C1 segment of cervical spinal cord (tissue), 14 donors: ENCODE measurements at regions not wholly inside any gene's neighbourhood (a gene's known extent, or its start where the extent isn't known, plus 50 kb on each side); places are given as distances from the start of the nearest gene placed in this dataset.

Source experiments
- DNase-seq, 14 donors: peaks; one replicate each; lab custom pipeline; 2025; lab: John Stamatoyannopoulos, UW

DNA sequence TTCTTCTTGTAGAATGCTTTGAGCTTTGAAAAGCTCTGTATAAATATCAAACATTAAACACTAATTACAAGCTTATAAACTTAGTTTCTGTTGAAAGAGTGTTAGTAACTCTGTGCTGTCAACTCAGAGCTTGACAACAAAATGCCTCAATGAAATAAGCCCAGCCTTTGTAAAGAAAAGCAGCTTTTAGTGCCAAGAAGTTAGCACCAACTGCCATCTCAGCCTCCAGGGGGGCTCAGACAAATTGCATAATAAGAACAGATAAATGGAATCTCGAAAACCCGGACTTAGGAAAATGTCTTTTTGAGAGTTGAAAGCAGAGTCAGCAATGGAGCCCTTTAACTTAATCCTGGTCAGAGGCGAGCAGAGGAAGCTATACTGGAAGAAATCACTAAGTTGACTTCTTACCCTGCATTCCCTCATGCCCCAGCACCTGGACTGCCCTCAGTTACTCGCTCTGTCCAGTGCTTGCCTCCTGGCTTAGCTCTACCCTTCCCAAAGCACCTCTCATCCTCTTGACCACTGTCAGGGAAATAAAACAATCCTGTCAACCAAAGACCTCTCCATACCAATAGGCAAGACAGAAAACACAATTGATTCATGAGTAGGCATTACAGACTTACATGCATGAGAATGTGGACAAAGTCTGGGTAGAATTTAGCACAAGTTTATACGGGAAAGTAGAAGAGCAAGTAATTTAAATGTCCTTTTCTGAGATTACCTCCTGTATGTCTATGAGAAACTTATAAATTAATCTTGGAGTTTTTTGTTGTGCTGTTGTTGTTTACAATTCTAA, 352.7 kb downstream of the ZNF608 start:
- peak in 1 of 14 donors; percentile 5 for DNase-seq

DNA sequence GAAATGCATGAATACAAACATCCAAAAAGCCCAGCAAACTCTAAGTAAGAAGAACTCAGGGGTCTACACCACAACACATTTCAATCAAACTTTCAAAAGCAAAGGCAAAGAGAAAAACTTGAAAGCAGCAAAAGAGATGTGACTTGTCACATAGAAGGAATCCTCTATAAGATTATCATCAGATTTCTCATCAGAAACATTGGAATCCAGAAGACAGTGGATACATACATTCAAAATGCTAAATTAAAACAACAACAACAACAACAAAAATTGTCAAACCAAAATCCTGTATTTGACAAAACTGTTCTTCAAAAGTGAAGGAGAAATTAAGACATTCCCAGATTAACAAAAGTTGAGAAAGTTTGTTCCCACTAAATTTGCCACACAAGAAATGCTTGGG, 362.7 kb downstream of the ZNF608 start:
- no peak for DNase-seq

DNA sequence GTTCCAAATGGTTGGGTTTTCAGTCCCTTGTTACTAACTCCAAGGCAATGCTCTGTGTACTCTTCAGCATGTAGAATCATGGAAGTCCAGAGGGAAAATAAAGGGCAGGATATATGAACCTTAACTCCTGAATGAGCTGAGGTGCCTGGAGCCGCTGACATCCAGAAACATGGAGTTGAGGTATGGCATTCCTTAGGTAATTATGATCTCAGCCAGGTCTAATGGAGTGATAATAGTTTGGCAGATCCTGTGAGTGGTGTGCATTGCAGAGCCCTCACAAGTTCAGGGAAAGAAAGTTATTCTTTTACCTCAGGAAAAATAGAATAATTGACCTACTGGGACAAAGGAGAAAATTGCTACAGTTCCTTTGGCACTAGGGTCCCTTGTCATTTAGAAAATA, 369.1 kb downstream of the ZNF608 start:
- no peak for DNase-seq

DNA sequence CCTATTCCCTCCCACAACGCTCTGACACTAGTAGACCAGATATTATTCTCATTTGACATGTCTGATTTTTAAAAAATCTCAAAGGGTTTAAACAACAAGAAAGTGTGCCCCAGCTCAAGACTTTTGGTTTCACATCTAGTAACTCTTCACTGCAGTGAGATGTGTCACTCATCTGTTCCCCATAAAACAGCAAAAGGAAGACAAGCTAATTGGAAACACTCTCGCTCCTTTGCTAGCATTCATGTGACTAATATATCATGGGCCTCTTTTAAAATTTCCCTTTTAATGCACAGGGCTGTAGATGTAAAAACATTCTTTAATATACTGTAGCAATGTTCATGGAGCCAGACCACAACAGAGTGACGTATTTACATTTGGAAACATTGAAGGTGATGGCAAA, 372.6 kb downstream of the ZNF608 start:
- no peak for DNase-seq

DNA sequence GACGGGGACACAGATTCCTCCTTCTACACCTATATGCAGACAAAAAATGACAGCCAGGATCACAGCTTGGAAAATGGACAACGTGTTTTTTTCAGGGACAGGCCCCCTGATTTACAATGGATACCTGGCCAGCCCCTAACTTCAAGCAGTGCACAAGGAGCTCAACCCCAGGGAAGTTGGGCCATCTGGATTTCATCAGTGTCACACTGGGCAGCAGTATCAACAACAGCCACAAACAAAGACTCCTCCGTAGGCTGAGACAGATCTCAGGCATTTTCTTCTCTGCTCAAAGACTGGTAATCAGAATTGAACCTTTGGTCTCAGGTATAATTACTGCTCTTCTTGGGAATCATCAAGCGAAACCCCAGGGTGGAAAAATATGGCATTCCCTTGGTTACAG, 374.0 kb downstream of the ZNF608 start:
- DNase-seq: no peak

DNA sequence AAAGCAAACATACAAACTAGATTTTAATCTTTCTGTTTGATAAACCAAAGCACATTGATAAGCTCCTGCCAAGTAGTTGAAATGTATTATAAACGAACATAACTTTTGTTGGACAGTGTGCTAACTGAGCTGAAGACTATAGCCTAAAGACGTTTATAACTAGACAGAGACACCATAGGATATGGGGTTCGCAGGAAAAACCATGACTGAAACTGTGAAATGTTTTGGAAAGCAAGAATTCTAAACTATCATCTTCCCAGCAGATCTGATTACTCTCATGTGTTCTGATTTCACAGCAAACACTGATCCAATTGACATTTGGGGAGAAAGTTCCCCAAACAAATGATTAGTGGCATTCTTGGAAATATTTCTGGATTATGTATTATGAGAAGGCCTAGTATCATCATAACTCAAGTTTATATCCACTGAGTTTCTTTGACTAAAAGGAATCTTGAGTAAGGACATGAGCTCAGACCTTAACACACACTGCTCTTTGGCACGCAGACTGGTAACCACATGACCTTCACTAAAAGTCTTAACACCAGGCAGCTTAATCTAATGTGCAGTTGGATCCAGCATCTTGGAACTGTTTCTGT, 375.2 kb downstream of the ZNF608 start:
- no peak for DNase-seq

DNA sequence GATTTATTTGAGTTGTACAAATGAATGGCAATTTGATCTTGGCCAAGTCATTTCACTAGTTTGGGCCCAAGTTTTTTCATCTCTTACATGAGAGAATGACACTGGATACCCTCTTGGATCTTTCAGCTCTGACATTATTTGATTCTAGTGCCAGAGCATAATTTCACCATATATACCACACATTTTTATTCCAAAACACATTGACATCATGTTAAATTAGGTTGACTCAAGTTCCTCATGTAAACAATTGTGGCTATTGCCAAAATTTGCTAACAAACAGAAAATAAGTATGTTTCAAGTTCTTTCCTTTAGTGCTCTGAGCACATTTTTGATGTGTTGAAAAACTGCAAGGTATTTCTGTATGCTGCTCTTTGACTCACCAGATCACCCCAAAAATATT, 375.8 kb downstream of the ZNF608 start:
- no peak for DNase-seq

DNA sequence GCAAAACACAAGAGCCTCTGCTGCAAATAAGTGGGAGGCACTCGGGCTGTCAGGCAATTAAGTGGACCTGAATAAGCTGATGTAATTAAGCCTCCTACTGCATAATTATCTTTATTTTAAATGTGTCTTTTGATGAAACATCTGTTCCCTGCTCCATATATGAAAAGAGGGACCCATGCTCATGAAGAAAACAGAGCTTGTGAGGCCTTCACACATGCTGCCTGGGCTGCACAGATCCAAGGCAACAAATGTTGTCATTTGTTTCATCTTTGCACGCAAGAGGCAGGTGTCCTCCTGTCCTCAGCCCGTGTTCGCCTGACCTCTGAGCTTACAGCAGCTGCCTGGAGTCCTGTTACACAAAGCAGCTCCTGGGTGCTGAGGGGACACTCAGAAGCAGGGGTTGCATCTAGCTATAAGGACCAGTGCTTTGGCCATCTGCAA, 381.1 kb downstream of the ZNF608 start:
- DNase-seq: no peak

DNA sequence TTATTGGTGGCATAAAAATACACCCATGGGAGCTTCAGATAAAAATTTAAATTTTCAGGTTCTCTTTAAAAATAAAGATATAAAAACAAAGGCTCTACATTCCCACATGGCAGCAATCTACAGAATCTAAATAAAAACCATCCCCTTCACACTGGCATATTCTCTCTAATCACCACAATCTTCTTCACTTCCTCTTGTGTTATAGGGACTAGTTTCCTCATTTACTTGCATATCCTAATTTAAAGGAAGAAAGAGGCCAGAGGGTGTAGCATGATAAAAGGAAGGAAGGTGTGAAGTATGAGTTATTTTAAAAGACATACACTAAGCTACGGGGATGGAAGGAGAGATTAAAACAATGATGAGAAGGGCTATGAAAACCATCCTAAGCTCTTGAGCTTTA, 390.5 kb downstream of the ZNF608 start:
- DNase-seq: no peak

DNA sequence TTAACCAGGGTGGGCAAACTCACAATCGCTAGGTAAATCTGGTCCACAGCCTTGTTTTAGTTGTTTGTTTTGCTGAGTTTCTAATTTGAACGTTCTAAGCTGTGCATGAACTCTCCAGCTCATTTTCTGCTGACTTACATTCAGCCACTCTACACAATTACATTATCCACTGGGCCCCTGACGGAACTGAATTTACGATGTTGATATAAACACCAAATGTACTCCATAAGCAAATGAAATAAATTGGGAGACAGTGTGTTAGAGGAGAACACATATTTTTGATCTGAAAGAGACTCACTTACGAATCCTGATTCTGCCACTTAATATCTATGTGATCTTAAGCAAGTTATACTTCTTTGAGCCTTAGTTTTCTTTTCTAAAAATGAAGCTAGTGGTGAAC, 393.4 kb downstream of the ZNF608 start:
- no peak for DNase-seq

DNA sequence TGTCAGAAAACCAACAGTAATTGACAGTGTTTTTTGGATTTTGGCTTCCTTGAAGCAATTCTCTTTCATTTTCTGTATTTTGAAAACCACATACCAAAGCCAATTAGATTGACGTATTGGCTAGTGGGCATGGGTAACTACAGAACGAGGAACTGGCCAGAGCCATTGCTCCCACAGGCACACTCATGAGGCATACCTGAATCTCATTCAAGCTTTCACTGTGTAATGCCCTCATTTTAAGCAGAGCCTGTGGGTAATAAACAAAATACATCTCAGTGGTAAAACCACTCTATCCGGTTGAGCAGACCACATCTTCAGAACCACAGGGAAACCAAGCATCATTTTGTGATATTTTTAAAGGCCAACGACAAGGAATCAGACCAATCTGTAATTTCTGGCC, 394.1 kb downstream of the ZNF608 start:
- no peak for DNase-seq

DNA sequence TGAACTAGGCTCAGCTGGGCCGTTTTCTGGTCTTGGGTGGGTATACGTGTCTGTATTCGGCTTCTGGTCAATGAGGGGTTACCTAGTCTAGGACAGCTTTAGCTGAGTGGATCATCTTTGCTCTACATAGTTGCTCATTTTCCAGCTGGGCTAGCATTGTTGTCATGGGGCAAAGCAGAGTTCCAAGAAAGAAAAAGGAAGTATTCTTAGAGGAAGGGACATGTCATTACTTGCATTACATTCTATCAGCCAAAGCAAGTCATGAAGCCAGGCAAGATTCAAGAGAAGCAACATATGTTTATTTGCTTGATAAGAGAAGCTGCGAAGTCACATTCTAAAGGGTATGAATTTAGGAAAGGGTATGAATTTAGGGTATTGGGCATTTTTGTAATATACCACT, 396.5 kb downstream of the ZNF608 start:
- DNase-seq: no peak

DNA sequence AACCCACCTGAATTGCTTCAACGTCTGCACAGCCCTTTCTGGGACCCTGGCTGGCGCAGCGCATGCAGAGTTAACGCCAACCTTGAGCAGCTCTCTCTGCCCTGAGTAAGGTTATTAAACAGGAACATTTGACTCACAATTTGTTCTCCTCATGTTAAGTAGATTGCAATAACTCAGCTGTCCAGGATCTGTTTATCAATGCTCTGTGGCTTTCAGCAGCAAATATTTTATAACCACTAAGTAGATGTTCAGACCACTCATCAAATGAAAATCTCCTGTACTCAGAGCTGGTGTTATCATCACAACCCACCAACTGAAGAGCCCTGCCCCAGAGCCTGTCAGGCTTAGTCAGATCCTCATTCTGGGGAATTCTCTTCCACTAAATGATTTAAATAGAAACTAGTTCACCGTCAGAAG, 403.0 kb downstream of the ZNF608 start:
- DNase-seq: no peak

DNA sequence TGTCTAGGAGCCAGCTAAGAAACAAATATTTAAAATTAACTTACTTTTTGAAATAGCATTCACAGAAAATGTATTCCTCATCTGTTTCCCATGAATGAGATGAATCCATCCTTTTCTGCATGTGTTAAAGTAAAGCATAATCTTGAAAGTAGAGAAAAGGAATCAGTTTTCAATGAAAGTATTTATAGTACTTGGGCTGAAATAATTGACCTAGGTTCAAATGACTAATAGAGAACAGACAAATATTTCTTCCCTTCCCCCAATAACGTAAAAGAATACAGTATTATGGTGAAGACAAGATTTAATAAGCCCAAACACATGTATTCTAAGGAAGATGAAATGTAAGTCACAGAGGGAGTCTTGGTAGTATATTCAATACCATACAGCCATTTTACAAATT, 403.5 kb downstream of the ZNF608 start:
- DNase-seq: no peak

DNA sequence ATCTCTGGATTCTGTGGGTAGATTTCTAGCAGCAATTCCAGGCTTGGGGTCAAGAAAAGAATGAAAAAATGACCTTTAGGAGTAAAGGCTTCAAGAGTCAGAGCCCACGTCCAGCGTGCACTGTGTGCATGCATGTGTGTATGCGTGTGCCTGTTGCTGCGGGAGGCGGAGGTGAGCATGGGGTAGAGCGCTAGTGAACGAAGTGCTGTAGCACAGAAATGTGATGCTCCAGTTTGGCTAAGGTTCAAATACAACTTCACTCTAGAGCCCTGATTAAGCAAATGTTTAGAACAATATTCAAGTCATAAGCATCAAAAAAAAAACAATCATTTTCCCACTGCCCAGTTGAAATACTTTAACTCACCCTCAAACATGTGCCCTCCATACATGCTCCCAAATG, 403.9 kb downstream of the ZNF608 start:
- DNase-seq: no peak

DNA sequence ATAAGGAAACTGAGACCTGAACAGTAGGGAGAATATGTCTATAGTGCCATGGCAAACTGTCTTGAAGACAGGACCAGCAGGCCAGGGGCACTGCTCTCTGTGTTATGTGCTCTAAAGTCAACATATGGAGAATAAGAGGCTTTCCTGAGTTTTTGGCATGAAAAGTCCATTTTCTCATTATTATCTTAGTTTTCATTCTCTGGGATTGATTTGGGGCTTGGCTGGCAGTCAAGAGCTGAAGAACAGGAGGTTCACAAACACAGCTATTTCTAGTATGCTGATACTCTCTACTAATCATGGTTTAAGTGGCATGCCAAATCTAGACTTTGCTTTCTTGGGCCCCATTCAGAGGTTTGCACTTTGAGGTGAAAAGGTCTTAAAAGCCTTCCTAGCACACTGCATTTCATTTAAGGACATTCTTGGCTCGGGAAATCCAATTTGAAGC, 404.4 kb downstream of the ZNF608 start:
- DNase-seq: peak in 1 of 14 donors; percentile 78

DNA sequence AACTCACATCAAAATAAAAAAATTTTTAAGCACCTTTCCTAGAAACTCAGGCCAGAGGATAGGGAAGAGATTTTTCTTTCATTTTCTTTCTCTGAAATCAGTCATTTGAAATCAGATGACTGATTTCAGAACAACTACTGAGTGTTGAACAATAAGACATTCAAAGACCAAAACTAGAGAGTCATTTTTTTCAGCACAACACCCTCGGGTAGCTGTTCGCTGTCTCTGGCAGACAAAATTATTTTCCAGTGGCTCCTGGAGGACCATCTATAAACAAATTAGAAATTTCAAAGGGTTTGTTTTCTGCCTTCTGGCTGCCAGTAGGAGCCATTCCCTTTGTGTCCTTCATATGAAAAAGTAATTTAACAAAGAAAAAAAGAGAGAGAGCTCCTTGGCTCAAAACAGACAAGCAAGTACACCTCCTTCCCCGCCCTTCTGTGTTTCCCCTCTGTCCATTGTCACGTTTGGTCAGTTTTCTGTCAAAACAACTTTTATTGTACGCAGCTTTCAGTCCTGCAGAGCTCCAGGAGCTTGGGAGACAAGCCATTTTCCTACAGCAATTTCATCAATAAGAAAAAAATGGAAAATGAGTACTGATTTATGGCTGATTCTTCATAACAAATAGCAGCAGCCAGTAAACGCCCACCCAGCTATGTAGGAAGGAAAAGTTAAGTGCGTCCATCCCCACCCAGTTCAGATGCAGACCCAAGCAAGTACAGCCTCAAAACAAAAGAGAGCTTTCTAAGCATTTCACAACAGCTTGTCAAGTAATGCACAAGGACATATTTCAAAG, 405.2 kb downstream of the ZNF608 start:
- peak in 2 of 14 donors; percentile 15 to 19 for DNase-seq

DNA sequence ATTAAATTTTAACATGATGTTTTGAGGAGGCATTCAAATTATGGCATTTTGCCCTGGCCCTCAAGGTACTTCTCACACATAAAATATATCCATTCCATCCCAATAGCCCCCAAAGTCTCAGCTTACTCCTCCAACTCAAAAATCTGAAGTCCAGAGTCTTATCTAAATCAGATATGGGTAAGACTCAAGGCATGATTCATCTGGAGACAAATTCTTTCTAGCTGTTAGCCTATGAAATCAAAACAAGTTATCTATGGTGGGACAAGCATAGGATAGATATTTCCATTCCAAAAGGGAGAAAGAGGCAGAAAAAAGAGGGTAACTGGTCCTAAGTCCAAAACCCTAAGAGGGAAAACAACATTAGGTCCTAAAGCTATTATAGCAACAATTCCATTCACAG, 408.4 kb downstream of the ZNF608 start:
- DNase-seq: no peak

DNA sequence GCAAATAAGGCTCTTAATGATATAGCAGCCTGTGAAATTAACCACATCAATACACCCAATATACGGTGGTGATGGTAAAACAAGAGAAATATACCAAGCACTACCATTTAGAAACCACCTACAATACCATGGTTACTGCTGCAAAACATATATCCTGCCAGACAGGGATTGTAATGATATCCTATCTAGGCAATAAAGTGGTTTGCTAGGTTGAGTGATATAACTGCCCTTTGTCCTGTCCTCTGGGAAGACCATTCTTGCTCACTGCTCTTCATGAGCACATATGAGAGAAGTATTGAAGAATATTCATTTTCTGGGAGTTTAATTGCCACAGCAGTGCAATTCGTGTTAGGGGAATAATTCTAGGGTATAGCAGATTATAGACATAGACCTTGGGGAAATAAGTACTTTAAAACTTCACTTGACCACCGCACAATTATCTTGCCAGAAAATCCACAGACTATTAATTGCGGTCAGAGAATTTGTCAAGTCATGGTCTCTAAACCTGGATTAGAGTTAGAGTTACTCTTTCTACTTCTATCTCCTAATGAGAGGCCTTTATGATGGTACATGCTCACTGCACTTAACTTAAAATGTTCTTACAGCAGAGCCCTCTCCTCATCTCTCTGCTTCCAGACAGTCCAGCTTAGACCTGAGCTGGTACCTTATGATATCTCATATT, 413.0 kb downstream of the ZNF608 start:
- DNase-seq: no peak

DNA sequence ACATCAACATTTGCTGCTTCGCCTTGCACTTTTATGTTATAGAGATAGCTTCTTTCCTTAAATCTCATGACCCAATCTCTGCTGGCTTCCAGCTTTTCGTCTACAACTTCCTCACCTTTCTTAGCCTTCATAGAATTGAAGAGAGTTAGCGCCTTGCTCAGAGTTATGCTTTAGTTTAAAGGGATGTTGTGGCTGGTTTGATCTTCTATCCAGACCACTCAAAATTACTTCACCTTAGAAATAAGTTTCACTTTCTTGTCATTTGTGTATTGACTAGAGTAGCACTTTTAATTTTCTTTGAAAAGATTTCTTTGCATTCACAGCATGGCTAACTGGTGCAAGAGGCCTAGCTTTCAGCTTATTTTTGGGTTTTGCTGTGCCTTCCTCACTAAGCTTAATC, 414.2 kb downstream of the ZNF608 start:
- no peak for DNase-seq

DNA sequence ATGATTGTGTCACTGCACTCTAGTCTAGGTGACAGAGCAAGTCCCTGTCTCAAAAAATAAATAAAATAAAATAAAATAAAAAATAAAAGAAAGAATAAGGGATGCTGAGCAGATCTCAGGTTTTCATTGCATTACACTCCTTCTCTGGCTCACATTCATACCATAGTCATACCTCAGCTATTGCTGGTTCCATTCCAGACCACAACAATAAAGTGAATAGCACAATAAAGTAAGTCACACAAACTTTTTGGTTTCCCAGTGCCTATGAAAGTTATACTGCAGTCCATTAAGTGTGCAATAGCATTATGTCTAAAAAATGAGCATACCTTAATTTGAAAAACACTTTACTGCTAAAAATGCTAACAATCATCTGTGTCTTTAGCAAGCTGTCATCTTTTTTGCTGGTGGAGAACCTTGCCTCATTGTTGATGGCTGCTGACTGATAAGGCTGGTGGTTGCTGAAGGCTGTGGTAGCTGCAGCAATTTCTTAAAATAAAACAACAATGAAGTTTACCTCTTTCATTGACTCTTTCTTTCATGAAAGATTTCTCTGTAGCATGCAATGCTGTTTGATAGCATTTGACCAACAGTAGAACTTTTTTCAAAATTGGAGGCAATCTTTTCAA, 415.7 kb downstream of the ZNF608 start:
- no peak for DNase-seq

DNA sequence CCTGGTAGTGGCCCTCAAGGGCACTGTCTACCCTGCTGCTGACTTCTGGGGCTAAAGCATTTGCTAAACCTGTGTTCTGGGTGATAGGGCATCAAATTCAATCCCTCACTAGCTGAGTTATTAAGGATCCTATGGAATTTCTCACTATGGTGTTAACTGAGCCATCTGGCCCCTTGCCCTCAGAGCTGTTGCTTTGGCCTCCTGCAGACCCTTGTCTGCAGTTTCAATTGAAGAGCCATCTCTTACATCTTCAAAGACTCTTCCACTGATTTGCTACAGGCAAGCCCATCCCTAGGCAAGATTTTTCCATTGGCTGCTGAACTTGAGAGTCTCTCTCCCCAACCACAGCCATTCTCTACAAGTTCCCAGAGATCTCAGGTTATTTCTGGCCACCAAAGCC, 418.2 kb downstream of the ZNF608 start:
- no peak for DNase-seq
